GM13977 (cell line): ENCODE measurements at regions not wholly inside any gene's neighbourhood (a gene's known extent, or its start where the extent isn't known, plus 50 kb on each side); places are given as distances from the start of the nearest gene placed in this dataset.

ENCODE experiments used
- DNase-seq: peaks from one replicate; pipeline ENCODE4 v3.0.0; 2012; ENCODE audit warnings: low spot score
- CTCF ChIP-seq: IDR thresholded peaks from 2 replicates; pipeline ENCODE4 v1.5.1; 2012; ENCODE audit warnings: mild to moderate bottlenecking, control low read depth; ENCODE audit not compliant: insufficient read depth; ENCODE audit errors: extremely low read depth, missing control alignments
- in situ Hi-C: fragments of 300-500 bp; cut with MboI; formaldehyde crosslinking; loops from one replicate; pipeline ENCODE4 v1.12.0; 2022; ENCODE audit warnings: low sequenced_read_pairs, low pct_unique_long_range_greater_than_20kb, mixed read lengths, inconsistent platforms; ENCODE audit not compliant: unreplicated experiment

DNA sequence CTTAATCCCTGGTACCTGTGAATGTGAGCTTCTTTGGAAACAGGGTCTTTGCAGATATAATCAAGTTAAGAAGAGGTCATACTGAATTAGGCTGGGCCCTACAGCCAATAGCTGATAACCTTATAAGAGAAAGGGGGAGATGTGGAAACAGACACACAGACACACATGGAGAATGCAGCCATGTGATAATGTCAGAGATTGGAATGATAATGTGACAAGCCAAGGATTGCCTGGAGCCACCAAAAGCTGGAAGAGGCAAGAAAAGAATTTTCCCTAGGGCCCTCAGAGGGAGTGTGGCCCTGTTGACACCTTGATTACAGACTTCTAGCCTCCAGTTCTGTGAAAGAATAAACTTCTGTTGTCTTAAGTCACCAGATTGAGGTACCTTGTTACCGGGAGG is 114.5 kb upstream of the SOD1 start:
- no peak for DNase-seq
- no peak for TF ChIP-seq CTCF
- in situ Hi-C loops, result no loop called here

DNA sequence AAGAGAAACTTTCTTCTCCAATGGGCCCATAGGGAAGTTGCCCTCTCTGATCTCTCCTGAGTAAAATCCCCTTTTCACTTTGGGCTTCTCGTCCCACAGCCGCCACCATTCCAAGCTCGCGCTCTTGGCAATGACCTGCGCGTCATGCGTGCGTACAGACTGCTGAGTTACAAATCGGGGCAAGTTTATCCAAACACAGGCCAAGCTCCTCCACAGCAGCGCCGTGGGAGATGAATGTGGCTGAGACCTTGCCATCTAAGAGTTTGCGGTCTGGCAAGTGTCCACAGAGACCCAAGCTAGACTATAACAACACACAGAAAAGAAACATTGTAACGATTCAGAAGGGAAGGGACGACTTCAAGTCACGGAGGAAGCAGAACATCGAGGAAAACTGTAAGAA is 116.3 kb upstream of the SOD1 start:
- TF ChIP-seq CTCF, result no peak
- no peak for DNase-seq
- in situ Hi-C loops, result no loop called here

DNA sequence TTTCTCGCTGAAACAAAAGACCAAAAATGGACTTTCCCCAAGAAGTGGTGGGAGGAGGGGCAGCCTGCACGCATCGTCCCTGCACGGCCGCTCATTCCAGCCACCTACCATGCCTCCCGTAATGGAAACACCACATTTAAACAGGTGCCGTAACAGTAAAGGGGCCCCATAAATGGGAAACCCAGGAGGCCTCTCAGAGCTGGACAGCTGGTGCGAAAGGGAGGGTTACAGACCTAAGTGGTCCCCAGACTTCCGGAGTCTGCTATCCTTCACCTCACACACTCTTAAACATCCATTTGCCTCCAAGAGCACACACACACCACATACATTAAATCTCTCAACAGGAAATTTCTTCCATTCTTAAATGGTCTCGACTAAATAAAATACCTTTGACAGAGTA is 120.7 kb upstream of the SOD1 start:
- TF ChIP-seq CTCF, result no peak
- in situ Hi-C loops, result no loop called here
- DNase-seq, result no peak

- DNase-seq, result no peak
- no peak for TF ChIP-seq CTCF
- in situ Hi-C loops, result no loop called here
Observed at GRCh38 chr21:31537872-31538576, 121.5 kb upstream of the SOD1 start.

DNA sequence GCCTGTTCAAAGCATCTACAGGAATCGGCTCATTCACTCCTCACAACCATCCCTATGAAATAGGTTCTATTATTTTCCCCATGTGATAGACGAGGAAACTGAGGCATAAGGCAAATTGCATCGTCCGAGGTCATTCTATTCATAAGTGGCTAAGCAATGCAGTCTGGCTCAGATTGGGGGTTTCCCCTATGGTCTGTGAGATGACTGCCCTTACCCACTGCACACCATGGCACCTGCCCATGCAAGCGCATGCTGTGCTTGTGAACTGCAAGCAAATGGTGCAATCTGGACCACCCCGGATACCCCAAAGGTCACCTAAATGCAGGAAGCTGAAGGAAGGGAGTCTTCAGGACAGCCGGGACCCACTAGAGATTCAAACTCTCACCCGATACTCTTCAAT is 123.4 kb upstream of the SOD1 start:
- in situ Hi-C loops, result no loop called here
- no peak for DNase-seq
- TF ChIP-seq CTCF, result no peak

- DNase-seq, result no peak
- in situ Hi-C loops, result no loop called here
- no peak for TF ChIP-seq CTCF
Observed at GRCh38 chr21:31531967-31532366, 127.5 kb upstream of the SOD1 start.
